HG03280 (cell line): ENCODE measurements at regions not wholly inside any gene's neighbourhood (a gene's known extent, or its start where the extent isn't known, plus 50 kb on each side); places are given as distances from the start of the nearest gene placed in this dataset.

Source experiments
- ATAC-seq: cut with Tn5 transposase; IDR thresholded peaks from one replicate; pipeline ENCODE4 v1.9.1; 2021; ENCODE audit warnings: mild to moderate bottlenecking, moderate library complexity; ENCODE audit not compliant: unreplicated experiment

- ATAC-seq = no peak
These were observed 666.8 kb upstream of the GRAMD2B start for GRCh38 chr5:125756456-125756855.

- ATAC-seq = no peak
These were observed 656.5 kb upstream of the GRAMD2B start for GRCh38 chr5:125766706-125767105.

GRCh38 chr5:125775896-125776295 lies 647.3 kb upstream of the GRAMD2B start:
- no peak for ATAC-seq

- no peak for ATAC-seq
These were observed 646.5 kb upstream of the GRAMD2B start for GRCh38 chr5:125776656-125777139.

GRCh38 chr5:125778791-125779190 lies 644.4 kb upstream of the GRAMD2B start:
- ATAC-seq = no peak

- no peak for ATAC-seq
These were observed 637.8 kb upstream of the GRAMD2B start for GRCh38 chr5:125785407-125785806.

GRCh38 chr5:125786021-125786420 lies 637.2 kb upstream of the GRAMD2B start:
- no peak for ATAC-seq

GRCh38 chr5:125793470-125793869 lies 629.7 kb upstream of the GRAMD2B start:
- ATAC-seq = no peak

- no peak for ATAC-seq
These were observed 628.3 kb upstream of the GRAMD2B start for GRCh38 chr5:125794922-125795321.

- ATAC-seq = no peak
These were observed 624.9 kb upstream of the GRAMD2B start for GRCh38 chr5:125798307-125798706.

GRCh38 chr5:125812651-125813050 lies 610.6 kb upstream of the GRAMD2B start:
- no peak for ATAC-seq

GRCh38 chr5:125813221-125813974 lies 609.8 kb upstream of the GRAMD2B start:
- ATAC-seq = no peak

GRCh38 chr5:125814119-125814518 lies 609.1 kb upstream of the GRAMD2B start:
- ATAC-seq = no peak

- no peak for ATAC-seq
These were observed 599.6 kb upstream of the GRAMD2B start for GRCh38 chr5:125823572-125823971.

GRCh38 chr5:125826214-125826613 lies 597.0 kb upstream of the GRAMD2B start:
- no peak for ATAC-seq

GRCh38 chr5:125829349-125829748 lies 593.9 kb upstream of the GRAMD2B start:
- ATAC-seq = peak; percentile 85

- no peak for ATAC-seq
These were observed 589.8 kb upstream of the GRAMD2B start for GRCh38 chr5:125833398-125833797.

- no peak for ATAC-seq
These were observed 588.6 kb upstream of the GRAMD2B start for GRCh38 chr5:125834438-125835115.

- peak; percentile 83 for ATAC-seq
These were observed 587.7 kb upstream of the GRAMD2B start for GRCh38 chr5:125835293-125836172.

- ATAC-seq = no peak
These were observed 587.0 kb upstream of the GRAMD2B start for GRCh38 chr5:125836256-125836655.

GRCh38 chr5:125837866-125838265 lies 585.3 kb upstream of the GRAMD2B start:
- ATAC-seq = no peak
